ENCODE measurements at regions not wholly inside any gene's neighbourhood (a gene's known extent, or its start where the extent isn't known, plus 50 kb on each side); places are given as distances from the start of the nearest gene placed in this dataset.

GRCh38 chr10:4385231-4385870, 440.7 kb upstream of the AKR1E2 start:
- no peak for DNase-seq (ENCODE audit: low spot score)

- DNase-seq (ENCODE audit: low spot score), result no peak
These were observed 441.8 kb upstream of the AKR1E2 start for GRCh38 chr10:4384245-4384644.

- no peak for DNase-seq (ENCODE audit: low spot score)
These were observed 442.3 kb upstream of the AKR1E2 start for GRCh38 chr10:4383651-4384098.

- no peak for DNase-seq (ENCODE audit: low spot score)
These were observed 443.2 kb upstream of the AKR1E2 start for GRCh38 chr10:4382811-4383210.

- DNase-seq (ENCODE audit: low spot score), result no peak
These were observed 452.4 kb upstream of the AKR1E2 start for GRCh38 chr10:4373612-4374011.

GRCh38 chr10:4373098-4373497, 452.9 kb upstream of the AKR1E2 start:
- DNase-seq (ENCODE audit: low spot score), result no peak

- no peak for DNase-seq (ENCODE audit: low spot score)
These were observed 453.4 kb upstream of the AKR1E2 start for GRCh38 chr10:4372601-4373000.

- no peak for DNase-seq (ENCODE audit: low spot score)
These were observed 454.2 kb upstream of the AKR1E2 start for GRCh38 chr10:4371691-4372295.

- DNase-seq (ENCODE audit: low spot score), result no peak
These were observed 455.6 kb upstream of the AKR1E2 start for GRCh38 chr10:4370376-4370775.

- no peak for DNase-seq (ENCODE audit: low spot score)
These were observed 464.4 kb upstream of the AKR1E2 start for GRCh38 chr10:4361581-4361980.

GRCh38 chr10:4359003-4359402, 467.0 kb upstream of the AKR1E2 start:
- no peak for DNase-seq (ENCODE audit: low spot score)

- DNase-seq (ENCODE audit: low spot score), result no peak
These were observed 468.1 kb upstream of the AKR1E2 start for GRCh38 chr10:4357911-4358310.

GRCh38 chr10:4355350-4355749, 470.7 kb upstream of the AKR1E2 start:
- DNase-seq (ENCODE audit: low spot score), result no peak

GRCh38 chr10:4354382-4354812, 471.6 kb upstream of the AKR1E2 start:
- no peak for DNase-seq (ENCODE audit: low spot score)

GRCh38 chr10:4353964-4354363, 472.0 kb upstream of the AKR1E2 start:
- no peak for DNase-seq (ENCODE audit: low spot score)

GRCh38 chr10:4353059-4353655, 472.9 kb upstream of the AKR1E2 start:
- no peak for DNase-seq (ENCODE audit: low spot score)

GRCh38 chr10:4352414-4352961, 473.5 kb upstream of the AKR1E2 start:
- no peak for DNase-seq (ENCODE audit: low spot score)

GRCh38 chr10:4351723-4352413, 474.1 kb upstream of the AKR1E2 start:
- no peak for DNase-seq (ENCODE audit: low spot score)

GRCh38 chr10:4347397-4347796, 478.6 kb upstream of the AKR1E2 start:
- no peak for DNase-seq (ENCODE audit: low spot score)

- no peak for DNase-seq (ENCODE audit: low spot score)
These were observed 479.9 kb upstream of the AKR1E2 start for GRCh38 chr10:4345877-4346646.

GRCh38 chr10:4344492-4344994, 481.5 kb upstream of the AKR1E2 start:
- no peak for DNase-seq (ENCODE audit: low spot score)

- no peak for DNase-seq (ENCODE audit: low spot score)
These were observed 482.1 kb upstream of the AKR1E2 start for GRCh38 chr10:4343873-4344272.

Measured in CD4-positive, alpha-beta T cell treated with Interleukin-6 at 100 ng/mL for 8 hours (primary cell).